ENCODE measurements at regions not wholly inside any gene's neighbourhood (a gene's known extent, or its start where the extent isn't known, plus 50 kb on each side); places are given as distances from the start of the nearest gene placed in this dataset.
"Not testable (repeated sequence)": the region's sequence is repeated elsewhere in the genome, so short reads cannot be mapped to it uniquely, and the experiment has no call there.

DNA sequence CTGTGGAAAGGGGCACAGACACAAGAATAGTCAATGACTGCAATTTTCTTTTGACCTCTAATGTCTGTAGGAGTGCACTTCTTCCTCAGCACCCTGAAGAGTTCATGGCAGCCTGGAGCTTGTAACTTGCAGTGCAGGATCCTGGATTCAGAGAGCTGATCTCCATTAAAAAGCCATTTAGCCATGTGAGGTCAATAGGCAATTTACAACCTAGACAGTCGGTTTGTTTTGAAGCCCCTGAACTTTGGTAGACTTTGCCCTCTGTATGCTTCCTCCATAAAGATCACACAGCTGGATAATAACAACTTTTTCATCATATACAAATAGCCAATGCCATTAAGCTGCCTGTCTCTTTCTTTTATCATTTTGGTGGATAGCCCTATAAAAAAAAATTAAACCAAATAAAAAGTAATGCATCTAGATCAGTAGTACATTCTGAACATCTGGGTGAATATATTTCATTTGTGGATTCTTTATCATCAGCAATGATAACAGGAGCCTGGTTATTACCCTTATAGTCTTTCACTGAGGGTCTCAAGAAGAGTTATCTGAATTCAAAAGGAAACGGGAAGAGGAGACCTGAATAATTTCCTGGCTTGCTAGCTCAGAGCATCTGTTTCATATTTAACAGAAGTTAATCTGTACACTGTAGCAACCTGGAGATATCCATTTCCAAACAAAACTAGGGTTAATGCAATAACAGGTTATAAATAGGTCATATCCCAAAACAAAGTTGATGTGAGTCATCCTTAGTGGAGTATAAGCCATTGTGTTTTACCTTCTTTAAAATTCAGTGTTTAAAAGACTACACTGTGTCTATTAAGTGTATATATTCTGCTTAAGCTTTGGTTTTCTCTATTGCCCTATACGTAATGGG lies 193.8 kb upstream of the ACTBL2 start:
- no peak for DNase-seq (ENCODE audit: low read depth)

DNA sequence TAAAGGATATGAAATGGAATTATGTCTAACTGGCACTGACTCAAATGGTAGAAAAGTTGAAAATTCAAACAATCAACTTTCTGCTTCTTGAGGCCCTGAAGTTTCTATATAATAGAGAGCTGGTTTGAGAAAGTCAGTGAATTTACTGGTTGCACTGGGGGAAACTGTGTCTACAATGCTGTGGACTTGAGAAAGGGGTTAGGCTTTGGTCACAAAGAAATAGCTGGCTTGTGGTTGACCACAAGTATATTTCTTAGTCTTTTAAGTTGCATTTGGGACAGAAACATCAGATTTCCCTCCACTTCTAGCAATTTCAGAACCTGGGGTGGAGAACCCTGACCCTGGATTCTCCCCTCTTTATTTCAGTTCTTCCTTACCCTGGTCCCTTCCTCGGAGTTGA lies 192.6 kb upstream of the ACTBL2 start:
- no peak for DNase-seq (ENCODE audit: low read depth)

DNA sequence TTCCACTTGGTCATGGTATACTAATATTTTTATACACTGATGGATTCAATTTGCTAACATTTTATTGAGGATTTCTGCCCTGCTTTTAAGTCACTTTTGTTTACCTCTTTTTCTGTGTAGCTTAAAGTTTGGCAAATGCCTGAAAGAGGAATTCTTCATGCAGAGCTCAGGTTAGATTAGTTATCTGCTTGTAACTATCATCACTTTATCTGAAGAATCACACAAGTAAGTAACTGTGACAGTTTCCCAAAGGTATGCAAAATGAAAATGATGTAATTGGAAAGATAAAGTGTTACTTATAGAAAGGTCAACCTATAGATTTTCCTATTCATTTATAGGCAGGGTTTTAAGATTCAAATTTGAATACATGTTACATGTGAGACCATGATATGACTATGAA lies 188.8 kb upstream of the ACTBL2 start:
- no peak for DNase-seq (ENCODE audit: low read depth)

DNA sequence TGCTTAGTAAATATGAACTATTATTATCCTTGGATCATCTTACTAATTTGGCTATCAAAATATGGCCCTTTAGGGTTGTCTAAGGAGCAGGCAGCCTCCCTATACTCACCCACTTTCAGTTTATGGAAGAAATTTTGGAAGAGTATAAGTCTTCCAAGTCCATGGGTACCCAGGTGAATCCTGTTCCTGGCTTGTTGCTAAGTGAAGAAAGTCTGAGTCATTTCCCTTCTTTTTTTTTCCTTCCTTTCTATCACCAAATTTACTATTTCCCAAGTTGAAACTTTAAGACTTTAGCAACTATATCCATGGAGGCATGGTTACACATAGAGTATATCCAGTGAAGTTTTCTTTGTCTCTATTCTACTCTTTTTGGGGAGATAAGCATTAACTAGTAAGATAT lies 184.0 kb upstream of the ACTBL2 start:
- no peak for DNase-seq (ENCODE audit: low read depth)

DNA sequence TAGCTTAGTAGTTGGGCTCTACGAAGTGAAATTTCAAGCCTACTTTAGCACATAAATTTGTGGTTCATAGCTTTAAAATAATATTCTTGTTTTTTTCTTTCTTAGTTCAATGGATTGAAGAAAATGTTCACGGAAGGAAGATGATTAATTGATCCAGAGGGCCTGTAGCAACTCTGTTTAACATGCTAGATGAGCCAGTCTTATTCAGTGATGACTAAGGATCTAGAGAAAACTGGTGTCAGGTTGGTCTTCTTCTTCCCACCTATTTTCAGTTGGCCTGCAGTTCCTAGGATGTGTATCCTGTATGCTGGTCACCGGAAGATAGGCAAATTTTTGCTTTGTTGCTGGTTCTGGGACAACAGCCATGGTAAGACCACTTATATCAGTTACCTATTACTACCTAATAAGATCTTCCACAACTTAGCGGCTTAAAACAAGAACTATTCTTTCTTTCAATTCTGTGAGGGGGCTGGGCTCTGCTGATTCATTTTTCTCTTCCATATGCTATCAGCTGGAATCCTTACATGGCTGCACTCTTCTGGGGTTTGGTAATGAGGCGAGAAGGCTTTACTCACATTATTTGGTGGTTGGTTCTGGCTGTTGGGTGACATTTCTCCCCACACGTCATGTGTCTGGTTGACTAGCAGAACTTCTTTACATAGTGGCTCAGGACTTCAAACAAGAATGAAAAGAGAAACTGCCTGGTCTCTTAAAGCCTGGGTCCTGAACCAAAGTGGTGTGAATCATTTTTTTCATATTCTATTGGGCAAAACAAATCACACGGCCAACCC lies 182.7 kb upstream of the ACTBL2 start:
- DNase-seq (ENCODE audit: low read depth): no peak

DNA sequence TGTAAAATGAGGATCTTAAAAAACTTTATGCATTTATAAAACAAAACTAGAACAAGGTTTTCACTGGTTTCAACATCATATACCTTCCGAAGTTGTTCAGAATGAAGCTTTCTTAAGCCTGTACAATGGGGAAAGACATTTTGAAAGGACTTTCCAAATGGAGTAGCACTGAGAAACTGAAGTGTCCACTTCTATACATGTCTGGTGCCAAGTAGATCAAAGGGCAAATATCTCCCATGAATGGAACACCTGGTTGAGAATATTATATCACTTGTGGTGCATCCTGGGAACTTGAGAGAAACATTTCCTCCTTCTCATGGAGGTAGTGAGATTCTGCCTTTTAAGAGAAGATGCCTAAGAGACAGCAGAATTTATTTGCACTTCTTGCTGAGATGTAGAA lies 182.1 kb upstream of the ACTBL2 start:
- no peak for DNase-seq (ENCODE audit: low read depth)

DNA sequence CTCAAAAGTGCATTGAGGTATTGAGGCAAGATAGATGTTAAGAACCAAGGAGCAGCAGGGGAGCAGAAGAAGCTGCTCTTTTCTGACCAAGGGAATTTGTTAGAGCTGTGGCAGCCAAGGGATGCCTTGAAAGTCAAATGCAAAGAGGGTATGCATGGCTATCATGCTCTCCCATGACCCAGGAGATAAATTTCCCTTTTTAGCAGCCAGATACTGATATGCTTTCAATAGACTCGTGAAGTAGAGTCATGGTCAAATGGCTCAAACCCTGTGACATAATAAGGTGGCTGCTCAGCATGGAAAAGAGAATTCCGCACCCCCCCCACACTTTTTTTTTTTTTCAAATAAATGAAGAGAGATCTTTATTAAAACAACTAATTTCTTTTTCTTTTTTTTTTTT lies 180.9 kb upstream of the ACTBL2 start:
- DNase-seq (ENCODE audit: low read depth): no peak

DNA sequence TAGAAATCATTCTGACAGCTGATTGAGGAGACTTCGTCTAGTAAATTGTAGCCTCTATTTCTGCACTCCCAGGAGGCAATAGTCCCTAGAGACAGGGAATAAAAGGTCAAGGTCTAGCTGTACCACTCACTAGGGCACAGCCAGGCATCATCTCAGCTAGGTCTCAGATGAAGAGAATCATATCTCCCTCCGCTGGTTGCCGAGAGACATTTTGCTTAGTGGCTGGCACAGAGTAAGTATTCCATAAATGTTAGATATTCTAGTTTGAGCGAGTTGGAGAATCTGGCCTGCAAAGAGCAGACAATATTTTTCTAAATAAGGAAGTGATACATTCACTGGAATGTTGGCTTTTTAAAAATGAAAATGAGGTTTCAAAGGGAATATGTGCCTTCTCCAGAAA lies 180.4 kb upstream of the ACTBL2 start:
- no peak for DNase-seq (ENCODE audit: low read depth)

DNA sequence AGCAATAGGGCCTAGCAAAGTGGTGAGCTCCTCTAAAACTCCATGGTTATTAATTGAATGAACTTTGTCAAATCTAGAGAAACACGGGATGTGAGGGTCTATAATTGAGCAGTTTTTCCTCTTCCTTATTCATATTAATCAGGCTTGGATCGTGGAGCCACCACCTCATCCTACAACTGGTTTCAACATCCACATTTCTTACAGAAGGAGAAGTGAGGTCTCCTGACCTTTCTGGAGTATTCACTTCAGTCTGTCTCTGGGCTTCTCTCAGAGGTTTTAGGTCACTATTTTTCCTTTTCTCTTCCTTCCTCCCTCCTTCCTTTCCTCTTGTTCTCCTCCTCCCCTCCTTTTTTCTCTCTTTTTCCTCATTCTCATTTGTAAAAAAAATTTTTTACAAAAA lies 177.3 kb upstream of the ACTBL2 start:
- no peak for DNase-seq (ENCODE audit: low read depth)

DNA sequence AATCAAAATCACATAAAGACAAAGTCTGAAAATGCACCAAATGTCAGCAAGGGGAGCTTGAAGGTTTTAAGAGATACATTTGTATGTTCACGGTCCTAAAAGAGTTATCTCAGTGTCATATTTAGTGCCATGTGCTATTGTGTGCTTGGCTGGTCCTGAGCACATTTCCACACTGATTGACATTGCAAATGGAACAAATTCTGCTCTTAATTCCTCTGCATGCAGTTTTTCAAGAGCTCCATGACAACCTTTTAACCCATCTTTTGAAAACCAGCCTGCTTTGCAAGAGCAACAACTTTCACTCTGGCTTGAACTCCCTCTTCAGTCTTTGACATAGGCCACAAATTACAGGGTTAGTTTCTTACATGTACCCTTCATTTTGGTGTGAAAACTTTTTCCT lies 175.4 kb upstream of the ACTBL2 start:
- no peak for DNase-seq (ENCODE audit: low read depth)

DNA sequence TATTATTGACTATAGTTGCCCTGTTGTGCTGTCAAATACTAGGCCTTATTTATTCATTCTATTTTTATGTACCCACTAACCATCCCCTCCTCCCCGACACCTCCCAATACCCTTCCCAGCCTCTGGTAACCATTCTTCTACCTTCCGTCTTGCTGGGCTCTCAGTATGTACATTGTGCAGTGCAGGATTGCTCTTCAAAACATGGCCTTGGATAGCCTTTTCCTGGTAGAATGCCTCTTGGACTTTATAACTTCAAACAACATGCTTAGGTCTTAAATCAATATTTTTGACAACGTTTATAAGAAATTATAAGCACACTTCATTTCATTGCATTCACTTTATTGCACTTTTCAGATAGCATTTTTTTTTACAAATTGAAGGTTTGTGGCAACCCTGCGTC lies 172.6 kb upstream of the ACTBL2 start:
- no peak for DNase-seq (ENCODE audit: low read depth)

DNA sequence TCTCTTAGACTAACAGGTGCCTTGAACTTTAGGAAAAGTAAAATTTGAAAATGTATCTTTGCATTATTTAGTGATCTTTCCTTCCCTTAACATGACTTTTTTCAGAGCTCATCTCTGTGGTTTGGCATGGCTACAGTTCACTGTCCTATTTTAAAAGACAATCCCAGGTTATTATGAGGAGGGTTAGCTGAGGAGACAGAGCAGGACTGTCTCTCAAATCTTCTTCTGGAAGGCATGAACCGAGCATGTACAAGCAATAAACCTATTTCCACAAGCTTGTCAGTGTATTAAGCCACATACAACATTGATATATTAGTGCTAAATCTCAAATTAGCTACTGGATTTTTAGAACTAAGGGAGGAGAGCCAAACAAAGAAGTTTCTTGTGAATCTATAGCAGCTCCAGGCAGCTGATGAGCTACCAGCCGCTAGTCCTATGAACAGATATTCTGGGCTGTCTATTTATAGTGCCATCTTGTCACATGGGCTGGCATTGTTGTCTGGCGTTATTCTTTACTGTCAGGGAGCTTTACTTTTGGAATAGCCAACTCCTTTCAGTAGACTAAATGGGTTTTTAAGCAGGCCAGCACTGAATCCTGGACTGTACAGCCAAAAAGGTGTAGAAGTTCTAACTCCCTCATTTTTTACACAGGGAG lies 171.2 kb upstream of the ACTBL2 start:
- no peak for DNase-seq (ENCODE audit: low read depth)

DNA sequence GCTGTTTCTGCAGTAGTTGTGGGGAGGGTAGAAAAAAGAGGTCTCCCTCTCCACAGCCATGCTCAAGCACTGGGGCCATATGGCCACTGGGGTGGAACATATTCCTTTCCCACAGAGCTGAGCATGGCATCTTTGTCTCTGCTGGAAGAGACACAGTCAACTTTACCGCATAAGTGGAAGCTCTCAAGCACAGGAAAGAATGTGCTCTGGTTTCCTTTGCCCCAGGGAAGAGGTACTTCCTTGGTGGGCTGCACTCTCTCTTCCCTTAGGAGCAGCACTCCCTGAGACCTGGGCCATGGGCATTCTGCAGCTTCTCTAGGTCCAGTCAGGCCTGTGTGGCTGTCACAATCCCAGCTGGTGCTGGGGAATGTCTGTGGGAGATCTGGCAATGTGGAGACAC lies 168.5 kb upstream of the ACTBL2 start:
- DNase-seq (ENCODE audit: low read depth): no peak

DNA sequence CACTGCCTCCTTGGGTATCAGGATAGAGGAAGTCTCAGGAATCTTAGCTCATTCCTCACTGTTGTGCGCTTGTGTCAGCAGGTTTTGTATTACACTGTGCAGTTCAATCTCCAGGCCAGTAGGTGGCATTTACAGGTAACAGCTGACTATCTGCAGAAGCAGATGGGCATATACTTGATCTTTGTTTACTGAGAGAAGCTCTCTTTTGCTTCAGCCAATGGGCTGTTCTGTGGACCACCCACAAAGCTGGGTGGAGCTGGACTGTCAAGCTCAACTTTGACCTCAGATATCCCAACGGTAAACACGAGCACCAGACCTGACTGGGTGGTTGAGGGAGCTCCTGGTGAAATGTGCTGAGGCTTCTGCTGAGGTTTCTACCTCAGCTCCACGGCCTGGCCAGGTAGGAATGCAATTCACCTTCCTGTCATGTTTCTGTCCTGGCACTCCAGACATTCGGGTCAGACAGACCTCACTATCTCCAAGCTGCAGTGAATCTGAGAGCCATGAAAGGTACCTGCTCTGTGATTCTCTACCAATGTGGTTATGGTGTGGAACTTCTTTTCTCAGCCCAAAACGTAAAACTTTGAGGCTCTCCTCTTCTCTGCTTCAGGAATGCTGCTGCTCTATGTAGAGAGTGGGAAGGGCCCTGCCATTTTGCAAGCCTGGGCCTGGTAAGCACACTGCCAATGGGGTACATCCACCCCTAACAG lies 167.9 kb upstream of the ACTBL2 start:
- peak; percentile 34 for DNase-seq (ENCODE audit: low read depth)

DNA sequence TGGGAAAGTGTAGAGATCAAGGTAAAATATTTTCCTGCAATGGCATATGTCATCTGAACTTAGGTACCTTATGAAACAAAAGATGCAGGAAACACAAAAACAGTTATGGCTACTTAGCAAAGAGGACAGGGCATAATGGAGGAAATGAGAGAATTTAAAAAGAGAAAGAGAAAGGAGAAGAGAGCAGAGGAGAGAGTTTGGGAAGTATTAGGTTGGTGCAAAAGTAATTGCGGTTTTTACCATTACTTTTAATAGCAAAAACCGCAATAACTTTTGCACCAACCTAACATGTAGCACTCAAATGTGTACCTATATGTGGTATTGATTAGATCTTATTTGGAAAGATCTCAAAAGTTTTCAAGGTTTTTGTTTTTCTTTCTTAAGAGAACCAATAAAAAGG lies 160.1 kb upstream of the ACTBL2 start:
- DNase-seq (ENCODE audit: low read depth): no peak

DNA sequence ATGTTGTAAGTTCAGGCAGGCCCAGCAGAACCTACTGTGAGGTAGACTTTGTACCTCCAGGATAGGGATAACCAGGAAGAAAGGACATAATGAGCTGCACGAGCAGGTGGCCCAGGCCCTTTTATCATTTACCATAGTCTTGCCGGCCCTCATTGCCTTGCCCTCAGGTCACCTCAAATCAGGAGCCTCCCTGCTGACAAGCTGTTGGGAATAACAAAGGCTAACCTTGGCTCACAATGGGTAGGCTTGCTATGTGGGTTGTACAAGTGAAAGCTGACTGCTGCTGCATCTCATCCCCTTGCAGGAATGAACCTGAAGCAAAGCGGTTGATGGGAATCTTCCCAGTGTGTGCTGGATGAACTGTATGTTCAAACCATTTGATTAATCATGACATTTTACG lies 159.5 kb upstream of the ACTBL2 start:
- no peak for DNase-seq (ENCODE audit: low read depth)

DNA sequence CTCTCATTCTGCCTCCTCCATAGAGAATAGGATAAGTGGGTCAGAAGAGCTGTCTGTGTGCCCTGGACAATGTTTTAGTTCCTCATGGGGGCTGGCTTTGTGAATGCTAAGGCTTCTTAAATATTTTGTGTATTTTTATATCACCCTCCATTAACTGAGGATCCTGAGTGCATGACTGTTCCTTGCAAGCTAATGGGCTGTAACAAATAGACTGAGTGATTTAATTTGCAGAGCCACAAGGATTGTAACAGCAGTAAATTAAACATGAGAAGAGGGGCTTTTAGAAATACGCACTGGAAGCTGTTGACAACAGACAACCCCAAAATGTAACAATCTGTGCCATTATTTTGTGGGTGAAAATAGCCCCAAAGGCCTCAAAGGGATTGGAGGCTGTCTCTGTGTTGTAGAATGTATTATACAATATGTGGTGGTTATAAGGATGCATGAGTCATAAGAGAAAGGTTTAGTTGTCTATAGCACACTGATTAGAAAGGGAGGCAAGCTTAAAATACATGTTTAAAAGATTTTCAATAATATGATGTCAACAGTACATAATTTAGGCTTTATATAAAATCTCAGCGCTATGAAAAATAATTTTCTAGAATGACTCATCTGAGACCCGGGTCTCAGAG lies 152.7 kb upstream of the ACTBL2 start:
- no peak for DNase-seq (ENCODE audit: low read depth)

DNA sequence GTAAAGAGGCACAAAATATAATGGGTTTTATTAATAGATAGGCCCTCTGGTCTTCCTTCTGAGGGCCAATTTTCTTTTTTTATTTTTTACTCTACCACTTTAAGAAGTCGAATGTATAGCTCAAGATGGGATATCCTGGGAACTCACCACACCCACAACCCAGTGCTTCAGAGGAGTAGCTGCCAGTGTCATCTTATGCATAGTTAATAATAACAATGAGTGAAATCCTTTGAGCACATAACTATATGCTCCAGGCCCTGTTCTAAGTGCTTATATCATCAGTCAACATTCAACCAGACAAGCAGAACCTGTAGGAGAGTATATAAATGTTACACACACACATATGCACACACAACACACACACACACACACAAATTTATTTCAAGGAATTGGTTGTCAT lies 150.3 kb upstream of the ACTBL2 start:
- DNase-seq (ENCODE audit: low read depth): no peak

DNA sequence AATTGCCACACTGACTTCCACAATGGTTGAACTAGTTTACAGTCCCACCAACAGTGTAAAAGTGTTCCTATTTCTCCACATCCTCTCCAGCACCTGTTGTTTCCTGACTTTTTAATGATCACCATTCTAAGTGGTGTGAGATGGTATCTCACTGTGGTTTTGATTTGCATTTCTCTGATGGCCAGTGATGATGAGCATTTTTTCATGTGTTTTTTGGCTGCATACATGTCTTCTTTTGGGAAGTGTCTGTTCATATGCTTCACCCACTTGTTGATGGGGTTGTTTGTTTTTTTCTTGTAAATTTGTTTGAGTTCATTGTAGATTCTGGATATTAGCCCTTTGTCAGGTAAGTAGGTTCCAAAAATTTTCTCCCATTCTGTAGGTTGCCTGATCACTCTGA lies 148.5 kb upstream of the ACTBL2 start:
- not testable (repeated sequence) for DNase-seq (ENCODE audit: low read depth)

DNA sequence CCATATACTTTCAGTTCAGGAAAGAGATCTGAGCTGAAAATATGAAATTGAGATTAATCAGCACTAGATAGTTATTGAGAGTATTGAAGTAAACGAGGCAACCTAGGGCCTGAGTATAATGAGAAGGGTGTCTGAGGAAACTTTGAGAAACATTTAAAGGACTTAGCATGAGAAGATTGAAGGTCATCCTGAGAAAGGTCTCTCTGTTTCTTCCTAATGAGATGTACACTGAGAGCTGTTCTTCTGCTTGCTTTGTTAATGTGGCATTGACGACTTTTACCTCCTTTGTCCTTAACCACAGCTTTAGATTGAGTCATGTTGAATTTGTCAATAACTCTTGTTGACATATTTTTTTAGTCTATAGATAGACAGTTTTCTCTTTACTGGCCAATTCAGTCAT lies 145.1 kb upstream of the ACTBL2 start:
- DNase-seq (ENCODE audit: low read depth): no peak

DNA sequence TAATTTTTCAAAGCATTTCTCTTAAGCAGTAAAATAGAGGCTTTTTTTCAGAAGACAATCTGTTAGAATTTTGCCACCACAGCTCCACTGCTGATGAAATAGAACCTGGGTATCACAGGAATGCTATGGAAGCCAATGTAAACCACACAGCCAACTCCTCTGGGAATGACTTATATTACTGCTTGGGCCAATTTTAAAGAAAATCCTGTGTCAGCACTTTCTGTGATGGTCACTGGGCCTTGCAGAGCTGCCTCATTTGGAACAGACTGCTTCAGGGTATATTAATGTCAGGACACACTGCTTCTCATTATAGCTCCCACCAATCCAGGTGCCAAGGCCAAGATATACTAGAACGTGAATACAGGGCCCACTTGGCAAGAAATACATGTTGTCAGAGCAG lies 144.1 kb upstream of the ACTBL2 start:
- DNase-seq (ENCODE audit: low read depth): no peak

DNA sequence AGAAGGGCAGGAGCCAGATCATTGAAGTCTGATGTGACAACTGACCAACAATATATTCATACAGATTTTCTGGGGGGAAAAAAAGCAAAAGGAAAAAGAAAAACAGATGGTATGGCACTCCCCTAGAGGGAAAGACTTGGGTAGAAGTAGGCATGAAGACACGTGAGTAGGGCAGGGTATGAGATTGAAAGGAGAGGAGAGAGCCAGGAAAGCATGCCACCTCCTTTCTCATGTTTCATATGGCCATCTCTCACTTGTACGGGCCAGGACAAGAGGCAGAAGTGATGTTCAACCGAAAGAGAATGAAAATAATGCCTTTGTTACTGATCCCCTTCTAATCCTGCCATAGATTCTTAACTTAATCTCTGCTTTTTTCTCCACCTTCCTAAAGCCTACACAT lies 139.0 kb upstream of the ACTBL2 start:
- no peak for DNase-seq (ENCODE audit: low read depth)

Measured in GM04504 (cell line).